HG02884 (cell line): ENCODE measurements at regions not wholly inside any gene's neighbourhood (a gene's known extent, or its start where the extent isn't known, plus 50 kb on each side); places are given as distances from the start of the nearest gene placed in this dataset.
"Not testable (repeated sequence)": the region's sequence is repeated elsewhere in the genome, so short reads cannot be mapped to it uniquely, and the experiment has no call there.

ENCODE experiments used
- ATAC-seq: cut with Tn5 transposase; IDR thresholded peaks from one replicate; pipeline ENCODE4 v1.9.1; 2021; ENCODE audit warnings: mild to moderate bottlenecking, moderate library complexity; ENCODE audit not compliant: unreplicated experiment

DNA sequence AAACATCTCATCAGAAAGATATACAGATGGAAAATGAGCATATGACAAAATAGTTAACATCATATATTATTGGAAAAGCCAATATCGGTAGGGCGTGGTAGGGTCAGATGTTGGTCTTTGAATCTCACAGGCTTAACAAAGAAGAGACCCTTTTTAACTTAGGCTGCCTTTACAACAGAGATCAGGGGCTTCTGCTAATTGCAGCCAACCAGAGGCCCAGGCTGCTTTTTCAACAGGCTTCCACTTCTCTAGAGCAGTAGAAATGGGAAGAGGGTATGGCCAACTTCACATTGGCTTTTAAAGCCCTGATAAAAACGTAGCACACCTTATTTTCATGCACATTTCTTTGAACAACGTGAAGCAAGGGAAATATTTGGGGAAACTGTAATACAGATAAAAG, 764.3 kb upstream of the CTNND2 start:
- ATAC-seq: no peak

DNA sequence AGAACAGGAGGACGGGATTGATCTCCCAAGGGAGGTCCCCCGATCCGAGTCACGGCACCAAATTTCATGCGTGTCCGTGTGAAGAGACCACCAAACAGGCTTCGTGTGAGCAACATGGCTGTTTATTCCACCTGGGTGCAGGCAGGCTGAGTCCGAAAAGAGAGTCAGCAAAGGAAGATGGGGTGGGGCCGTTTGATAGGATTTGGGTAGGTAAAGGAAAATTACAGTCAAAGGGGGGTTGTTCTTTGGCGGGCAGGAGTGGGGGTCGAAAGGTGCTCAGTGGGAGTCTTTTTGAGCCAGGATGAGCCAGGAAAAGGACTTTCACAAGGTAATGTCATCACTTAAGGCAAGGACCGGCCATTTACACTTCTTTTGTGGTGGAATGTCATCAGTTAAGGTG, 763.6 kb upstream of the CTNND2 start:
- ATAC-seq: not testable (repeated sequence)

DNA sequence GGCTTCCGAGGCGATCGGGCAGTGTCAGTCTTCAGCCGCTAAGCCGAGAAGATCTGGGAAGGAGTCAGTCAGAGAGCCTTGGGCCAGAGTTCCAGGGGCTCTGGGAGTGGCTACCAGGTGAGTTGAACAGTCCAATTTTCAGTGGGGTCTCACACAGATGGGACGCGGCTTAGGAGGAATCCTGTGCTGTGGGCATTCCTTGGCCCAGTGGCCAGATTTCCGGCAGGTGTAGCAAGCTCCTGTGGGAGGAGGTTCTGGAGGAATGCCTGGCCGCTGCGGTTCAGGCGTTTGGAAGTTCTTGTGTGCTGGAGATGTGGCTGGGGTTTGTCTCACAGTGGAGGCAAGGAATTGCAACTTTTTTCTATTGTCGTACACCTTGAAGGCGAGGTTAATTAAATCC, 761.5 kb upstream of the CTNND2 start:
- ATAC-seq: not testable (repeated sequence)

DNA sequence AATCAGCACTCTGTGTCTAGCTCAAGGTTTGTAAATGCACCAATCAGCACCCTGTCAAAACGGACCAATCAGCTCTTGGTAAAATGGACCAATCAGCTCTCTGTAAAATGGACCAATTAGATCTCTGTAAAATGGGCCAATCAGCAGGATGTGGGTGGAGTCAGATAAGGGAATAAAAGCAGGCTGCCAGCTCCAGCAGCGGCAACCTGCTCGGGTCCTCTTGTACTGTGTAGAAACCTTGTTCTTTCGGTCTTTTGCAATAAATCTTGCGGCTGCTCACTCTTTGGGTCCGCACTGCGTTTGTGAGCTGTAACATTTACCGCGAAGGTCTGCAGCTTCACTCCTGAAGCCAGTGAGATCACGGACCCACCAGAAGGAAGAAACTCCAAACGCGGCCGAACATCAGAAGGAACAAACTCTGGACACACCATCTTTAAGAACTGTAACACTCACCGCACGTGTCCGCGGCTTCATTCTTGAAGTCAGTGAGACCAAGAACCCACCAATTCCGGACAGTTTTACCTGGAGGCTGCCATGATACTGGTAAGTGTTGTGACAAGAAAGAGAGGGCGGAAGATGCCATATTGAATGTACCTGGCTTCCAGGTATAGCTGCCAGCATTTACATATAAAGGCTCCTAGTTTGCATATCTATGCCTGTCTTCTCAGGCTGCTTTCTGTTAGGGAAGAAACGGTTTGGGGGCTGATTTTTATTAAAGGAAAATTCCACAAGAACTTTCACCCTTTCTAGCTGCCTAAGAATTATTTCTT, 758.5 kb upstream of the CTNND2 start:
- ATAC-seq: no peak

DNA sequence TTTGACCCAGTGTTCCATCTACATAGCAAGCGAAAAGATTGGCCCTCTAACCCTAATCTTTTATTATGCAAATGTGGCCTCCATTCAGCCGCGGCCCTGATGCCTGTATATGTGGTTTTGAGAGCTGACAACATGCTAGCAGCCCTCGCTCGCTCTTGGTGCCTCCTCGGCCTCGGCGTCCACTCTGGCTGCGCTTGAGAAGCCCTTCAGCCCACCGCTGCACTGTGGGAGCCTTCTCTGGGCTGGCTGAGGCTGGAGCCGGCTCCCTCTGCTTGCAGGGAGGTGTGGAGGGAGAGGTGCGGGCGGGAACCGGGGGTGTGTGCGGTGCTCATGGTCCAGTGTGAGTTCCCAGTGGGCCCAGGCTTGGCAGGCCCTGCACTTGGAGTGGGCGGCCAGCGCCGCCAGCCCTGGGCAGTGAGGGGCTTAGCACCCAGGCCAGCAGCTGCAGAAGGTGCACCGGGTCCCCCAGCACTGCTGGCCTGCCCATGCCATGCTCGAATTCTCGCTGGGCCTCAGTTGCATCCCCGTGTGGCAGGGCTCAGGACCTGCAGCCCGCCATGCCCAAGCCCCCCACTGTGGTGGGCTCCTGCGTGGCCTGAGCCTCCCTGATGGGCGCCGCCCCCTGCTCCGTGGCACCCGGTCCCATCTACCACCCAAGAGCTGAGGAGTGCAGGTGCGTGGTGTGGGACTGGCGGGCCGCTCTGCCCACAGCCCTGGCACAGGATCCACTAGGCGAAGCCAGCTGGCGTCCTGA, 757.5 kb upstream of the CTNND2 start:
- no peak for ATAC-seq

DNA sequence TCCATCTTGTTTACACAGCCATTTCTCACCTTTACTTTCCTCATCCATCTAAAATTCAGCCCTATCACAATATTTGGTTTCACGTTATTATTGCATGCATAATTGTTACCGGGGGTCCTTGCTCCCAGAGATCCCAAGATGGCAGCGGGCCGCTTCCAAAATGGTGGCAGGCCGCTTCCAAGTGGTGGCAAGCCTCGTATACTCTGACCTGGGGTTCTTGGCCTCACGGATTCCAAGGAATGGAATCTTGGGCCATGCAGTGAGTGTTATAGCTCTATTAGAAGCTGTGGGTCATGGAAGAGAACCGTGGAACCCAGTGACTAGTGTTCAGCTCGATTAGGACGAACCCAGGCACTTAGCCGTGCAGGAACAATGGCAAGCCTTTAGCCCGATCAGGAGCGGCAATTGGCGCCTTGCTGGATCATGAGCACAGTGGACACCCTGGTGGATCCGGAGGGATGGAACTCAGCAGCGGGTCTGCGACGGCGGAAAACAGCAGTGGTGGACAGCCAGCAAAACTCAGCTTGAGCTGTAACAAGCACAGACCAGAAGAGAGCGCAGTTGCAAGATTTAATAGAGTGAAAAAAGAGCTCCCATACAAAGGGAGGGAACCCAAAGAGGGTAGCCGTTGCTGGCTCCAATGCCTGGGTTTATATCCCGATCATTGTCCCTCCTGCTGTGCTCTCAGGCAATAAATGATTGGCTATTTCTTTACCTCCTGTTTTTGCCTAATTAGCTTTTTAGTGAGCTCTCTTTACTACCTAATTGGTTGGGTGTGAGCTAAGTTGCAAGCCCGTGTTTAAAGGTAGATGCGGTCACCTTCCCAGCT, 756.2 kb upstream of the CTNND2 start:
- ATAC-seq: not testable (repeated sequence)

DNA sequence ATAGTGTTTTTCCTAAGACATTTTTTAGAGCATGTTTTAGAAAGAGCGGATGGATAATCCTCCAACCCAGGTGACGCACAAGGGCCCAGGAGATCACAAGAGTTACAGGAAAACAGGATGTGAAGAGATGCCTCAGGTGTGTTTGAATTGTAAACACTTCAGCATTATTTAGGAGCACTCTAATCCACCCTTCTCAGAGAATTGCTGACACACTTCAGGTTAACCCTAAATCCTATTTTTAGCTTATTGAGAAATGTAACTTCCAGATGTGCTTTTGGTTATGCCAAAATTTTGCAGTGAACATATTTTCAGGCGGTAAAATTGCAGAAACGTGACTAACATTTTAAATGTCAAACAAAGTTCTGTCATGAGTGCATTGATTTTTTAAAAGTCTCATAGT, 755.4 kb upstream of the CTNND2 start:
- no peak for ATAC-seq

DNA sequence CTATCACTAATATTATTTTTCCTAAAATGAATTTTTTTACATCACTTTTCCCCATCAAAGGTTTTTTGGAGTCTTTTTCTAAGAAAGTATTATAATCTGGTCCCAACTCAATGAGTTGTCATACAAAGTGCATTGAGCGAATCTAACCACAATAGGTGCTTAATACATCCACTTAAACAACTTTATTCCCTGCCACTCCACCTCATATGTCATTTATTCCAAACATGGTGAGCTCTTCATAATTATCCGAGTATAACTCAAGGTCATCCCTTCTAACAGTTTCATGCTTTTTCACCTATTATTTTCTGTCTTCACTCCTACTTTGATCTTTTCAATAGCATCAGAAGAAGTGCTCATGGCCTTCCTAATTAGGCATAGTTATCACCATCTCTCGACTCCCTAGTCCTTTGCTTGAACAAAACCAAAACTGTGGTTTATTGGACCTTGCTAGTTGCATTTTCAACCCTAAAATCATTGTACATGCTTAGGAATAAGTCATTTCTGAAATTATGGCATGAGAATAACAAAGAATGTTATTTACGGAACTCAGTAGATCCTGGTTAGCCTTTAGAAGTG, 754.7 kb upstream of the CTNND2 start:
- no peak for ATAC-seq

DNA sequence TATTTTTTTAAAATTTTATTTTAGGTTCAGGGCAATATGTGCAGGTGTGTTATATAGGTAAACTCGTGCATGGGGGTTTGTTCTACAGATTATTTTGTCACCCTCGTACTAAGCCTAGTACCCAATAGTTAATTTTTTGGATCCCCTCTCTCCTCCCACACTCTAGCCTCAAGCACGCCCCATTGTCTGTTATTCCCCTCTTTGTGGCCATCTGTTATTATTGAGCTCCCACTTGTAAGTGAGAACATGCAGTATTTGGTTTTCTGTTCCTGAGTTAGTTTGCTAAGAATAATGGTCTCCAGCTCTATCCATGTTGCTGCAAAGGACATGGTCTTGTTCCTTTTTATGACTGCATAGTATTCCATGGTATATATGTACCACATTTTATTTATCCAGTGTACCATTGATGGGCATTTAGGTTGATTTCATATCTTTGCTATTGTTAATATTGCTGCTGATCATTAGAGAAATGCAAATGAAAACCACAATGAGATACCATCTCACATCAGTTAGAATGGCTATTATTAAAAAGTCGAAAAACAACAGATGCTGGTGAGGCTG, 753.7 kb upstream of the CTNND2 start:
- ATAC-seq: not testable (repeated sequence)

DNA sequence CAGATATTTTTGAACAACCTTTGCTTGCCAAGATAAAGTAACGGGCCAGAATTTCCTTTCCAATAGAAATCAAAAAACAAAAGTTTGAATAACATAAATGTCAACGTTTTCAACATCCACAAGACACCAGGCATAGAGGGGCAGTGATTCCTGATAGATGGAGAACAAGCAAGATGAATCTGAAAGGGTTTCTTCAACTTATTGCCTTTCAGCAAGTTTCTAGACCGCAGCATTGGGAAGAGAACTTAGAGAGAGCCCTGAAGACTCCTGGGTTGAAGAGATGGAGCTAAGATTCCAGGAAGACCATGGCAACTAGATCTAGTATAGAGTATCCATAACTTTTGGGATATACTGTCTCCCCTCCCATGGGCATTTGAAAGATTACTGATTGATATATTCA, 751.4 kb upstream of the CTNND2 start:
- no peak for ATAC-seq

DNA sequence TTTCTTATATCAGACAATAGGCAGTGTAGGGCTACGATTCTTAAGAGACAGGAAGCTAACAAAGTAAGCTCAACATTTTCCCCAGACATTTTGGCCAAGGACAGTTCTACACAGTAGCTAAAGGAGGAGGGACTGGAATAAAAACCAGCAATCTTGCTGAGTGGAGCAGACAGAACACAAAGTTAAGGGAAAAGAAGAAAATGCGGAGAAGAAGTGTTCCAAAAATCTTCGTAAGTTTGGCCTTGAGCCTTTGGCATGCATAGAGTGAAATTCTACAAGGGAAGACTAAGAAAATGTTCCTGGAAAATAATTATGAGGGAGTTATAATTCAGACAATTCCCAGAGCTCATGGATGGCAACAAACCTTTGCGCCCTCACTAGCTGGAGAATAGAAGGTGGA, 748.0 kb upstream of the CTNND2 start:
- no peak for ATAC-seq

DNA sequence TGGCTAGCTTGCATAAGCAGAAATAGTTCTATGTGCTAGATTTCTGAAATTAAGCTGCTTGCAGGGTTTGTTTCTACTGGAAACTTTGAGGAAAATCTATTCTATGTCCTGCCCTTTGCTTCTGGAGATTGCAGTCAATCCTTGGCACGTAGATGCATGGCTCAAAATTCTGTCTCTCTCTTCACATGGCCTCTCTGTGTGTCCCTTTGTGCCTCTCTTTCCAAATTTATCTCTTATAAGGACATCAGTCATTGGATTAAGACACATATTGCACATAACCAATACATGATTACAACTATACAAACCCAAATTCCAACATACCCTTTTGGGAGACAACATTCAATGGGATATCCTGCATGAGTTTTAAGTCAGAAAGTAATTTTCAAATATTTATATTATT, 744.3 kb upstream of the CTNND2 start:
- no peak for ATAC-seq

DNA sequence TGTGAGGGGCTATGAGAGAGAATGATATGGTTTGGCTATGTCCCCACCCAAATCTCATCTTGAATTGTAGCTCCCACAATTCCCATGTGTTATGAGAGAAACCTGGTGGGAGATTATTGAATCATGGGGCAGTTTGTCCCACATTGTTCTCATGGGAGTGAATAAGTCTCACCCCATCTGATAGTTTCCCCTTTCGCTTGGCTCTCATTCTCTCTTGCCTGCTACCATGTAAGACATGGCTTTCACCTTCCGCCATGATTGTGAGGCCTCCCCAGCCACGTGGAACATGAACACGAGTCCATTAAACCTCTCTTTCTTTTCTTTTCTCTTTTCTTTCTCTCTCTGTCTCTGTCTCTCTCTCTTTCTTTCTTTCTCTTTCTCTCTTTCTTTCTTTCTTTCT, 743.4 kb upstream of the CTNND2 start:
- no peak for ATAC-seq

DNA sequence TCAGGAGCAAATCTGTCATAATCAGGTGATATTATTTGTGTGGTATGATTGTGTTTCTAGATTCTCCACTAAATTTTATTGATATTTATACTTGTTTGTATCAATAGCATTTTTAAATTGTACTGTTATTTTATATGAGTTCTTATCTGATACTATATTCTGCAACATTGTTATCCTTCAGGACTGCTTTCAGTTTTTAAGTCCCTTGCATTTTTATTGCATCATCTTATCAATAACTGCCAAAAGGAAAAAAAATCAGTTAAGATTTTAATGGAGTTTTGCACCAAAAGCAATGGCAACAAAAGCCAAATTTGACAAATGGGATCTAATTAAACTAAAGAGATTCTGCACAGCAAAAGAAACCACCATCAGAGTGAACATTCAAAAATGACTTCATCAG, 741.3 kb upstream of the CTNND2 start:
- no peak for ATAC-seq

DNA sequence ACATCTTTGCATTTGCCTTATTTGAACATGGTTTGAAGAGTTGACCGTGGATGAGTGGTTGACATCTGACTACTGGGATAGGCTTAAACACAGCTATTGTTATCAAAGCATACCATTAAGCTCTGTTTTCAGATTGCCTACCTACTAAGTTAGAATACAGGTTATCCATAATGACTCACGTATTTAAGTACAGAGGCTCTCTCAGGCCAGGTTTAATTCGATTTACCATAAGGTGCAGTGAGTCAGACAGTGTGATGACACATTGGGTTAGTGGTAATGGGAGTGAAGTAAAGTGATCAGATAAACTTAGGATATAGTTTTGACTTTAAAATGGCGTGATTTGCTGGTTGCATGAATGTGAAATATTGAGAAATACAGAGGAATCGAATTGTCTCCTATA, 732.0 kb upstream of the CTNND2 start:
- no peak for ATAC-seq

DNA sequence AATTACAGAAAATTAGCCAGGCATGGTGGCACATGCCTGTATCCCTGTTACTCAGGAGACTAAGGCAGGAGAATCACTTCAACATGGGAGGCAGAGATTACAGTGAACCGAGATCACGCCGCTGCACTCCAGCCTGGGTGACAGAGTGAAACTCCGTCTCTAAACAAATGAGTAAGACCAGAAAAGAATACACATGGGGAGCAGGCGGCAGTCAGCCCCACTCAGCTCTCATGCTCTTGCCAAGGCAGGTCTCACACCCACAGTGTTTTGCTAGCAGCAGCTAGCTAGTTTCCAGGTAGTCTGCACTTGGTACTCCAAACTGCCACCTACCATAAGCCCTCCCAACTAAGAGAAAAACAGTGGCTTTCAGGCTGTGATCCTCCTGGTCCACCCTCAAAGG, 722.3 kb upstream of the CTNND2 start:
- ATAC-seq: no peak

DNA sequence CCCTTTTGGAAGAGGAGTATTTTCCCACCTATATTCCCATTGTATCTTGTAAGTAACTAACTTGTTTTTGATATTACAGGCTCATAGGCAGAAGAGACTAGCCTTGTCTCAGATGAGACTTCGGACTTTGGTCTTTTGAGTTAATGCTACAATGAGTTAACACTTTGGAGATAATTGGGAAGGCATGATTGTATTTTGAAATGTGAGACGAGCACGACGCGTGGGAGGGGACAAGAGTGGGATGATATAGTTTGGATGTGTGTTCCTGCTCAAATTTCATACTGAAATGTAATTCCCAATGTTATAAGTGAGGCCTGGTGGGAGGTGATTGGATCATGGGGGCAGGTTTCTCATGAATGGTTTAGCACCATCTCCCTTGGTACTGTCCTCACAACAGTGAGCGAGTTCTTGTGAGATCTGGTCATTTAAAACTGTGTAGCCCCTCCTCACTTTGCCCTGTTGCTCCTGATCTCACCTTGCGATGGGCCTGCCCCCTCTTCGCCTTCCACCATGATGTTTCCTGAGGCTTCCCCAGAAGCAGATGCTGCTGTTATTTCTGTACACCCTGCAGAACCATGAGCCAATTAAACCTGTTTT, 721.5 kb upstream of the CTNND2 start:
- ATAC-seq: no peak

DNA sequence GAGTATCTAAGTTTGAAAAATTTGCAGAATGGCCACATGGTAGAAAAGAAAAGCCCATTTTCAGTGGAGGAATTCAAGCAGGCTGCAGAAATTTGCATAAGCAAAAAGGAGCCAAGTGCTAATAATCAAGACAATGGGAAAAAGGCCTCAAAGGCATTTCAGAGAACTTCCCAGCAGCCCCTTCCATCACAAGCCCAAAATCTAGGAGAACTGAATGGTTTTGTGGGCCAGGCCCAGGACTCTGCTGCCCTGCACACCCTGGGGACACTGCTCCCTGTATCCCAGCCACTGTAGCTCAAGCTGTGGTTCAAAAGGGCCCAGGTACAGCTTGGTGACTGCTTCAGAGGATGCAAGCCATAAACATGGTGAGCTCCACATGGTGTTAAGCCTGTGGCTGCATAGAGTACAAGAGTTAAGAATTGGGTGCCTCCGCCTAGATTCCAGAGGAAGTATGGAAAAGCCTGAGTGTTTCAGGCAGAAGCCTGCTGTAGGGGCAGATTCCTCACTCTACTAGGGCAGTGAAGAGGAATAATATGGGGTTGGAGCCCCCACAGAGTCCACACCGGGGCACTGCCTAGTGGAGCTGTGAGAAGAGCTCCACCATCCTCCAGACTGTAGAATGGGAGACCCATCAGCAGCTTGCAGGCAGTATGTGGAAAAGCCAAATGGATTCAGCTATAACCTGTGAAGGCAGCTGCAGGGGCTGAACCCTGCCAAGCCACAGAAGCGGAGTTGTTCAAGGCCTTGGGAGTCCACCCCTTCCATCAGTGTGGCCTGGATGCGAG, 720.7 kb upstream of the CTNND2 start:
- no peak for ATAC-seq

DNA sequence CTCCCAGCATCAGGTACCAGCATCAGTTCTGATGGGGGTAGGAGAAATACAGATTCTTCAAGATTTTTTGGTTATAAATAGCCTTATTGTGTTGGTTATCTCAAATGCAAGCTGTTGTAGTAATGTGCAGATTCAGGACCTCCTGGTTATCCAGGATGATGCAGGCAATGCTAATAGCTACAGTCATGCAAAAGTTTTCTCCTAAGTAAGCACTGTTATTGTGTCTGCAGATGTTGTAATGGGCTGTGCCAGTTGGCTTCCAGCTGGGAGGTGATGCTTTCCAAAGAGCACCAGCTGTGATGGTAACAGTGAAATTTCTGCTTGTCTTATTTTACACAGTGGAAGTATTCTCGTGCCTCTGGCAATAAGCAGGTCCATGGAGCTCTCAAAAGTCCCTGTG, 719.2 kb upstream of the CTNND2 start:
- no peak for ATAC-seq

DNA sequence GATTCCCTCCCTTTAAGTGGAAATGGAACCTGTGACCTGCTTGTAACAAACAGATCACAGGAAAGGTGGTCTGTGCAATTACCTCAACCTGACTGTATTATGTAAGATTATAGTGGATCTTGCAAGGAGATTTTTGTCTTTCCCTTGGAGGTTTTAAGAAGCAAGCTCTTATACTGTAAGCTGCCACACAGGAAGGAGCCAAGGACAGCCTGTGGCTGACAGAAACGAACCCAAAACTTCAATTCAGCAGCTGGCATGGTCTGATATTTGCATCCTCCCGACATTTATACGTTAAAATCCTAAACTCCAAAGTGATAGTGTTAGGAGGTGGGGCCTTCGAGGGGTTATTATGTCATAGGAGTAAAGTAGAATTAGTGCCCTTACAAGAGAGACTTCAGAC, 711.8 kb upstream of the CTNND2 start:
- no peak for ATAC-seq
